A549 (cell line): ENCODE measurements at regions not wholly inside any gene's neighbourhood (a gene's known extent, or its start where the extent isn't known, plus 50 kb on each side); places are given as distances from the start of the nearest gene placed in this dataset.

Experiments
- CTCF ChIP-seq: fragments of >200 bp; sonication (Bioruptor Twin); formaldehyde crosslinking; IDR thresholded peaks from 3 replicates; pipeline ENCODE4 v1.5.1; 2016
- GATA3 ChIP-seq: IDR thresholded peaks from 2 replicates; pipeline ENCODE4 v1.6.1; 2012; ENCODE audit warnings: borderline replicate concordance
- JUNB ChIP-seq: fragments of >200 bp; sonication (Bioruptor Twin); formaldehyde crosslinking; IDR thresholded peaks from 2 replicates; pipeline ENCODE4 v1.6.1; 2016
- NR3C1 ChIP-seq: fragments of >200 bp; sonication (Bioruptor Twin); formaldehyde crosslinking; IDR thresholded peaks from 3 replicates; pipeline ENCODE4 v1.6.1; 2017
- PBX3 ChIP-seq: IDR thresholded peaks from 2 replicates; pipeline ENCODE4 v1.6.1; 2012
- POLR2A ChIP-seq: IDR thresholded peaks from 2 replicates; pipeline ENCODE4 v1.6.1; 2012; ENCODE audit warnings: mild to moderate bottlenecking, low read length
- POLR2AphosphoS2 ChIP-seq: conservative IDR thresholded peaks from 2 replicates; pipeline ENCODE4 v1.6.1; 2012; ENCODE audit warnings: low read length, improper control_type of control experiment, inconsistent platforms
- RAD21 ChIP-seq, 2 experiments: fragments of >200 bp in 1 of 2; sonication (Bioruptor Twin) in 1 of 2; formaldehyde crosslinking in 1 of 2; IDR thresholded peaks in 1 of 2; conservative IDR thresholded peaks in 1 of 2; 2 replicates in 1 of 2; 3 replicates in 1 of 2; pipeline ENCODE4 v1.6.1; 2012 to 2018; ENCODE audit warnings: inconsistent platforms in 1 of 2
- RFX5 ChIP-seq: fragments of 450-650 bp; IDR thresholded peaks from 2 replicates; pipeline ENCODE4 v1.7.1; 2014; ENCODE audit warnings: antibody characterized with exemption, mild to moderate bottlenecking, moderate library complexity
- SMC3 ChIP-seq: fragments of >200 bp; sonication (Bioruptor Twin); formaldehyde crosslinking; IDR thresholded peaks from 3 replicates; pipeline ENCODE4 v1.6.1; 2018; ENCODE audit warnings: inconsistent platforms
- TF ChIP-seq, protein P1 (sequence below): IDR thresholded peaks from 2 replicates; pipeline ENCODE4 v1.6.1; 2012; ENCODE audit warnings: low read depth, borderline replicate concordance
- TF ChIP-seq, protein P2 (sequence below): fragments of 200-600 bp; sonication (generic); IDR thresholded peaks from 2 replicates; pipeline ENCODE4 v1.6.1; 2016; ENCODE audit warnings: antibody characterized with exemption, mild to moderate bottlenecking, moderate library complexity
- TF ChIP-seq, protein P3 (sequence below): fragments of 450-650 bp; IDR thresholded peaks from 2 replicates; pipeline ENCODE4 v1.6.1; 2014; ENCODE audit warnings: antibody characterized with exemption
- TF ChIP-seq, protein P4 (sequence below): fragments of 250-450 bp; sonication (Bioruptor Pico); IDR thresholded peaks from 2 replicates; pipeline ENCODE4 v1.5.0; 2021; ENCODE audit warnings: mild to moderate bottlenecking, moderate library complexity, borderline replicate concordance

GRCh38 chr4:64771149-64771548 is 361.9 kb upstream of the TECRL start:
- TF ChIP-seq JUNB (no peak), CTCF (no peak), POLR2A (no peak), RAD21 (conservative IDR thresholded peaks at IDR 0.05 in 1 of 2, IDR thresholded peaks at IDR 0.05 in 1 of 2) (no peak), PBX3 (no peak), RFX5 (no peak), NR3C1 (no peak), POLR2AphosphoS2 (no peak), SMC3 (no peak), GATA3 (no peak)
- TF ChIP-seq, protein P1, sequence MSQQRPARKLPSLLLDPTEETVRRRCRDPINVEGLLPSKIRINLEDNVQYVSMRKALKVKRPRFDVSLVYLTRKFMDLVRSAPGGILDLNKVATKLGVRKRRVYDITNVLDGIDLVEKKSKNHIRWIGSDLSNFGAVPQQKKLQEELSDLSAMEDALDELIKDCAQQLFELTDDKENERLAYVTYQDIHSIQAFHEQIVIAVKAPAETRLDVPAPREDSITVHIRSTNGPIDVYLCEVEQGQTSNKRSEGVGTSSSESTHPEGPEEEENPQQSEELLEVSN = no peak
- TF ChIP-seq, protein P2, sequence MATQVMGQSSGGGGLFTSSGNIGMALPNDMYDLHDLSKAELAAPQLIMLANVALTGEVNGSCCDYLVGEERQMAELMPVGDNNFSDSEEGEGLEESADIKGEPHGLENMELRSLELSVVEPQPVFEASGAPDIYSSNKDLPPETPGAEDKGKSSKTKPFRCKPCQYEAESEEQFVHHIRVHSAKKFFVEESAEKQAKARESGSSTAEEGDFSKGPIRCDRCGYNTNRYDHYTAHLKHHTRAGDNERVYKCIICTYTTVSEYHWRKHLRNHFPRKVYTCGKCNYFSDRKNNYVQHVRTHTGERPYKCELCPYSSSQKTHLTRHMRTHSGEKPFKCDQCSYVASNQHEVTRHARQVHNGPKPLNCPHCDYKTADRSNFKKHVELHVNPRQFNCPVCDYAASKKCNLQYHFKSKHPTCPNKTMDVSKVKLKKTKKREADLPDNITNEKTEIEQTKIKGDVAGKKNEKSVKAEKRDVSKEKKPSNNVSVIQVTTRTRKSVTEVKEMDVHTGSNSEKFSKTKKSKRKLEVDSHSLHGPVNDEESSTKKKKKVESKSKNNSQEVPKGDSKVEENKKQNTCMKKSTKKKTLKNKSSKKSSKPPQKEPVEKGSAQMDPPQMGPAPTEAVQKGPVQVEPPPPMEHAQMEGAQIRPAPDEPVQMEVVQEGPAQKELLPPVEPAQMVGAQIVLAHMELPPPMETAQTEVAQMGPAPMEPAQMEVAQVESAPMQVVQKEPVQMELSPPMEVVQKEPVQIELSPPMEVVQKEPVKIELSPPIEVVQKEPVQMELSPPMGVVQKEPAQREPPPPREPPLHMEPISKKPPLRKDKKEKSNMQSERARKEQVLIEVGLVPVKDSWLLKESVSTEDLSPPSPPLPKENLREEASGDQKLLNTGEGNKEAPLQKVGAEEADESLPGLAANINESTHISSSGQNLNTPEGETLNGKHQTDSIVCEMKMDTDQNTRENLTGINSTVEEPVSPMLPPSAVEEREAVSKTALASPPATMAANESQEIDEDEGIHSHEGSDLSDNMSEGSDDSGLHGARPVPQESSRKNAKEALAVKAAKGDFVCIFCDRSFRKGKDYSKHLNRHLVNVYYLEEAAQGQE = no peak
- TF ChIP-seq, protein P3, sequence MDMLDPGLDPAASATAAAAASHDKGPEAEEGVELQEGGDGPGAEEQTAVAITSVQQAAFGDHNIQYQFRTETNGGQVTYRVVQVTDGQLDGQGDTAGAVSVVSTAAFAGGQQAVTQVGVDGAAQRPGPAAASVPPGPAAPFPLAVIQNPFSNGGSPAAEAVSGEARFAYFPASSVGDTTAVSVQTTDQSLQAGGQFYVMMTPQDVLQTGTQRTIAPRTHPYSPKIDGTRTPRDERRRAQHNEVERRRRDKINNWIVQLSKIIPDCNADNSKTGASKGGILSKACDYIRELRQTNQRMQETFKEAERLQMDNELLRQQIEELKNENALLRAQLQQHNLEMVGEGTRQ = no peak
- TF ChIP-seq, protein P4, sequence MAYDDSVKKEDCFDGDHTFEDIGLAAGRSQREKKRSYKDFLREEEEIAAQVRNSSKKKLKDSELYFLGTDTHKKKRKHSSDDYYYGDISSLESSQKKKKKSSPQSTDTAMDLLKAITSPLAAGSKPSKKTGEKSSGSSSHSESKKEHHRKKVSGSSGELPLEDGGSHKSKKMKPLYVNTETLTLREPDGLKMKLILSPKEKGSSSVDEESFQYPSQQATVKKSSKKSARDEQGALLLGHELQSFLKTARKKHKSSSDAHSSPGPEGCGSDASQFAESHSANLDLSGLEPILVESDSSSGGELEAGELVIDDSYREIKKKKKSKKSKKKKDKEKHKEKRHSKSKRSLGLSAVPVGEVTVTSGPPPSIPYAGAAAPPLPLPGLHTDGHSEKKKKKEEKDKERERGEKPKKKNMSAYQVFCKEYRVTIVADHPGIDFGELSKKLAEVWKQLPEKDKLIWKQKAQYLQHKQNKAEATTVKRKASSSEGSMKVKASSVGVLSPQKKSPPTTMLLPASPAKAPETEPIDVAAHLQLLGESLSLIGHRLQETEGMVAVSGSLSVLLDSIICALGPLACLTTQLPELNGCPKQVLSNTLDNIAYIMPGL (CRISPR knock-in tag) = no peak
